HG02798 (cell line): ENCODE measurements at regions not wholly inside any gene's neighbourhood (a gene's known extent, or its start where the extent isn't known, plus 50 kb on each side); places are given as distances from the start of the nearest gene placed in this dataset.
A peak's percentile ranks its signal among the peaks of the same experiment; 100 is the strongest.
"Not testable (repeated sequence)": the region's sequence is repeated elsewhere in the genome, so short reads cannot be mapped to it uniquely, and the experiment has no call there.

ENCODE experiments used
- ATAC-seq: cut with Tn5 transposase; IDR thresholded peaks from one replicate; pipeline ENCODE4 v1.9.1; 2021; ENCODE audit warnings: mild to moderate bottlenecking; ENCODE audit not compliant: unreplicated experiment, poor library complexity

- ATAC-seq: no peak
Observed at GRCh38 chr12:25424211-25424731, 128.8 kb downstream of the LMNTD1 start.

GRCh38 chr12:25423355-25424050, 129.6 kb downstream of the LMNTD1 start:
- ATAC-seq: no peak

- ATAC-seq: no peak
Observed at GRCh38 chr12:25422241-25422640, 130.8 kb downstream of the LMNTD1 start.

- no peak for ATAC-seq
Observed at GRCh38 chr12:25421651-25422167, 131.4 kb downstream of the LMNTD1 start.

- no peak for ATAC-seq
Observed at GRCh38 chr12:25420116-25420515, 133.0 kb downstream of the LMNTD1 start.

GRCh38 chr12:25419595-25419994, 133.5 kb downstream of the LMNTD1 start:
- ATAC-seq: no peak

- no peak for ATAC-seq
Observed at GRCh38 chr12:25417071-25417470, 136.0 kb downstream of the LMNTD1 start.

GRCh38 chr12:25416516-25416915, 136.6 kb downstream of the LMNTD1 start:
- no peak for ATAC-seq

- ATAC-seq: no peak
Observed at GRCh38 chr12:25415004-25415403, 138.1 kb downstream of the LMNTD1 start.

GRCh38 chr12:25412735-25413134, 140.3 kb downstream of the LMNTD1 start:
- no peak for ATAC-seq

- ATAC-seq: no peak
Observed at GRCh38 chr12:25404955-25405354, 148.1 kb downstream of the LMNTD1 start.

GRCh38 chr12:25401547-25402345, 151.0 kb upstream of the KRAS start:
- no peak for ATAC-seq

- no peak for ATAC-seq
Observed at GRCh38 chr12:25397001-25397400, 146.3 kb upstream of the KRAS start.

- no peak for ATAC-seq
Observed at GRCh38 chr12:25395227-25395626, 144.5 kb upstream of the KRAS start.

GRCh38 chr12:25394775-25395174, 144.0 kb upstream of the KRAS start:
- not testable (repeated sequence) for ATAC-seq

GRCh38 chr12:25394025-25394424, 143.3 kb upstream of the KRAS start:
- ATAC-seq: no peak

GRCh38 chr12:25391346-25391745, 140.6 kb upstream of the KRAS start:
- not testable (repeated sequence) for ATAC-seq

- ATAC-seq: no peak
Observed at GRCh38 chr12:25388183-25388582, 137.5 kb upstream of the KRAS start.

- ATAC-seq: no peak
Observed at GRCh38 chr12:25387732-25388050, 137.0 kb upstream of the KRAS start.

GRCh38 chr12:25386831-25387731, 136.4 kb upstream of the KRAS start:
- peak; percentile 24 for ATAC-seq

GRCh38 chr12:25384893-25385248, 134.1 kb upstream of the KRAS start:
- no peak for ATAC-seq
